ENCODE measurements at regions not wholly inside any gene's neighbourhood (a gene's known extent, or its start where the extent isn't known, plus 50 kb on each side); places are given as distances from the start of the nearest gene placed in this dataset.

GRCh38 chr14:43476822-43477221 is 1030.3 kb downstream of the FSCB start:
- H3K9ac ChIP-seq (ENCODE audit: low read length) = no peak overlapping the region
- no peak overlapping the region for H3K27ac ChIP-seq (ENCODE audit: low read length, poor library complexity, severe bottlenecking)
- H3K4me1 ChIP-seq (ENCODE audit: control insufficient read depth, insufficient read depth, low read depth, low read length) = no peaks in the 10 kb centered on the region
- no peak overlapping the region for H4K91ac ChIP-seq (ENCODE audit: low read length)
- H2BK15ac ChIP-seq (ENCODE audit: low read depth, poor library complexity, severe bottlenecking) = no peak overlapping the region
- no peak overlapping the region for H2BK12ac ChIP-seq (ENCODE audit: low read length in 2 of 2)
- no peak overlapping the region for H3K4ac ChIP-seq (ENCODE audit: low read depth in 1 of 2, low read length in 2 of 2)
- H3K18ac ChIP-seq (ENCODE audit: low read depth in 1 of 2, low read length in 2 of 2) = no peak overlapping the region
- no peaks in the 10 kb centered on the region for H3K9me3 ChIP-seq (ENCODE audit: control insufficient read depth, low read length)
- H3K4me2 ChIP-seq (ENCODE audit: low read length, poor library complexity, severe bottlenecking) = no peak overlapping the region
- H3K4me3 ChIP-seq (ENCODE audit: insufficient read depth in 1 of 2, low read depth in 1 of 2, low read length in 2 of 2) = no peak overlapping the region
- H3K36me3 ChIP-seq (ENCODE audit: control insufficient read depth in 1 of 2, insufficient read depth in 2 of 2, low read depth in 1 of 2, low read length in 2 of 2) = no peaks in the 10 kb centered on the region
- H2AK5ac ChIP-seq (ENCODE audit: low read length, severe bottlenecking) = no peak overlapping the region
- H3K79me1 ChIP-seq (replicated peaks; ENCODE audit: low read length, poor library complexity, severe bottlenecking) = no peaks in the 10 kb centered on the region
- no peak overlapping the region for H3K23ac ChIP-seq (ENCODE audit: low read length in 2 of 2)
- no peak overlapping the region for H2BK120ac ChIP-seq (ENCODE audit: low read depth, low read length)
- 100% methylated on average over 1 of the region's 2 CpGs for WGBS
- no peak for DNase-seq
- no peak overlapping the region for H4K8ac ChIP-seq (ENCODE audit: low read length)
- no peak overlapping the region for H2BK5ac ChIP-seq (ENCODE audit: low read depth, low read length, poor library complexity, severe bottlenecking)
- H3K27me3 ChIP-seq (ENCODE audit: control insufficient read depth in 1 of 2, insufficient read depth in 1 of 2, low read length in 2 of 2) = no peaks in the 10 kb centered on the region
- no peak overlapping the region for H3K14ac ChIP-seq (ENCODE audit: low read length in 2 of 2)
- no peak overlapping the region for H2AFZ ChIP-seq (ENCODE audit: low read depth, low read length)

GRCh38 chr14:43475757-43476156 is 1031.3 kb downstream of the FSCB start:
- H4K8ac ChIP-seq (ENCODE audit: low read length) = no peak overlapping the region
- no peak overlapping the region for H3K27ac ChIP-seq (ENCODE audit: low read length, poor library complexity, severe bottlenecking)
- no peak overlapping the region for H3K4me2 ChIP-seq (ENCODE audit: low read length, poor library complexity, severe bottlenecking)
- no peak overlapping the region for H2BK12ac ChIP-seq (ENCODE audit: low read length in 2 of 2)
- no peaks in the 10 kb centered on the region for H3K36me3 ChIP-seq (ENCODE audit: control insufficient read depth in 1 of 2, insufficient read depth in 2 of 2, low read depth in 1 of 2, low read length in 2 of 2)
- H3K14ac ChIP-seq (ENCODE audit: low read length in 2 of 2) = no peak overlapping the region
- H3K79me1 ChIP-seq (replicated peaks; ENCODE audit: low read length, poor library complexity, severe bottlenecking) = no peaks in the 10 kb centered on the region
- no peak overlapping the region for H2AK5ac ChIP-seq (ENCODE audit: low read length, severe bottlenecking)
- no peaks in the 10 kb centered on the region for H3K9me3 ChIP-seq (ENCODE audit: control insufficient read depth, low read length)
- H2BK120ac ChIP-seq (ENCODE audit: low read depth, low read length) = no peak overlapping the region
- DNase-seq = peak; percentile 5
- no peak overlapping the region for H2BK15ac ChIP-seq (ENCODE audit: low read depth, poor library complexity, severe bottlenecking)
- H3K27me3 ChIP-seq (ENCODE audit: control insufficient read depth in 1 of 2, insufficient read depth in 1 of 2, low read length in 2 of 2) = no peaks in the 10 kb centered on the region
- H3K4me3 ChIP-seq (ENCODE audit: insufficient read depth in 1 of 2, low read depth in 1 of 2, low read length in 2 of 2) = no peak overlapping the region
- H3K4ac ChIP-seq (ENCODE audit: low read depth in 1 of 2, low read length in 2 of 2) = no peak overlapping the region
- no peak overlapping the region for H2BK5ac ChIP-seq (ENCODE audit: low read depth, low read length, poor library complexity, severe bottlenecking)
- H3K23ac ChIP-seq (ENCODE audit: low read length in 2 of 2) = no peak overlapping the region
- H2AFZ ChIP-seq (ENCODE audit: low read depth, low read length) = no peak overlapping the region
- no peaks in the 10 kb centered on the region for H3K4me1 ChIP-seq (ENCODE audit: control insufficient read depth, insufficient read depth, low read depth, low read length)
- no peak overlapping the region for H3K18ac ChIP-seq (ENCODE audit: low read depth in 1 of 2, low read length in 2 of 2)
- no peak overlapping the region for H4K91ac ChIP-seq (ENCODE audit: low read length)
- H3K9ac ChIP-seq (ENCODE audit: low read length) = no peak overlapping the region

- no peak for DNase-seq
- Histone ChIP-seq H3K79me1 (replicated peaks; ENCODE audit: low read length, poor library complexity, severe bottlenecking) (no peaks in the 10 kb centered on the region), H3K9ac (ENCODE audit: low read length) (no peak overlapping the region), H3K27ac (ENCODE audit: low read length, poor library complexity, severe bottlenecking) (no peak overlapping the region), H2AK5ac (ENCODE audit: low read length, severe bottlenecking) (no peak overlapping the region), H2AFZ (ENCODE audit: low read depth, low read length) (no peak overlapping the region), H3K4me1 (ENCODE audit: control insufficient read depth, insufficient read depth, low read depth, low read length) (no peaks in the 10 kb centered on the region), H4K8ac (ENCODE audit: low read length) (no peak overlapping the region), H3K14ac (ENCODE audit: low read length in 2 of 2) (no peak overlapping the region), H3K4me3 (ENCODE audit: insufficient read depth in 1 of 2, low read depth in 1 of 2, low read length in 2 of 2) (no peak overlapping the region), H3K9me3 (ENCODE audit: control insufficient read depth, low read length) (no peaks in the 10 kb centered on the region), H4K91ac (ENCODE audit: low read length) (no peak overlapping the region), H3K18ac (ENCODE audit: low read depth in 1 of 2, low read length in 2 of 2) (no peak overlapping the region), H2BK15ac (ENCODE audit: low read depth, poor library complexity, severe bottlenecking) (no peak overlapping the region), H3K23ac (ENCODE audit: low read length in 2 of 2) (no peak overlapping the region), H2BK120ac (ENCODE audit: low read depth, low read length) (no peak overlapping the region), H3K4me2 (ENCODE audit: low read length, poor library complexity, severe bottlenecking) (no peak overlapping the region), H3K36me3 (ENCODE audit: control insufficient read depth in 1 of 2, insufficient read depth in 2 of 2, low read depth in 1 of 2, low read length in 2 of 2) (no peaks in the 10 kb centered on the region), H2BK12ac (ENCODE audit: low read length in 2 of 2) (no peak overlapping the region), H3K4ac (ENCODE audit: low read depth in 1 of 2, low read length in 2 of 2) (no peak overlapping the region), H3K27me3 (ENCODE audit: control insufficient read depth in 1 of 2, insufficient read depth in 1 of 2, low read length in 2 of 2) (no peaks in the 10 kb centered on the region), H2BK5ac (ENCODE audit: low read depth, low read length, poor library complexity, severe bottlenecking) (no peak overlapping the region)
- 75% methylated on average over 1 of the region's 1 CpG for WGBS
Measured at GRCh38 chr14:43471595-43471994, 1035.5 kb downstream of the FSCB start.

GRCh38 chr14:43464968-43465367 is 1042.1 kb downstream of the FSCB start:
- Histone ChIP-seq H3K4me2 (ENCODE audit: low read length, poor library complexity, severe bottlenecking) (no peak overlapping the region), H2BK12ac (ENCODE audit: low read length in 2 of 2) (no peak overlapping the region), H3K27me3 (ENCODE audit: control insufficient read depth in 1 of 2, insufficient read depth in 1 of 2, low read length in 2 of 2) (no peaks in the 10 kb centered on the region), H3K14ac (ENCODE audit: low read length in 2 of 2) (no peak overlapping the region), H3K79me1 (replicated peaks; ENCODE audit: low read length, poor library complexity, severe bottlenecking) (no peaks in the 10 kb centered on the region), H3K36me3 (ENCODE audit: control insufficient read depth in 1 of 2, insufficient read depth in 2 of 2, low read depth in 1 of 2, low read length in 2 of 2) (no peaks in the 10 kb centered on the region), H3K27ac (ENCODE audit: low read length, poor library complexity, severe bottlenecking) (no peak overlapping the region), H3K4me1 (ENCODE audit: control insufficient read depth, insufficient read depth, low read depth, low read length) (no peaks in the 10 kb centered on the region), H2BK15ac (ENCODE audit: low read depth, poor library complexity, severe bottlenecking) (no peak overlapping the region), H2BK5ac (ENCODE audit: low read depth, low read length, poor library complexity, severe bottlenecking) (no peak overlapping the region), H3K23ac (ENCODE audit: low read length in 2 of 2) (no peak overlapping the region), H2AFZ (ENCODE audit: low read depth, low read length) (no peak overlapping the region), H3K18ac (ENCODE audit: low read depth in 1 of 2, low read length in 2 of 2) (no peak overlapping the region), H3K4me3 (ENCODE audit: insufficient read depth in 1 of 2, low read depth in 1 of 2, low read length in 2 of 2) (no peak overlapping the region), H2AK5ac (ENCODE audit: low read length, severe bottlenecking) (no peak overlapping the region), H3K9me3 (ENCODE audit: control insufficient read depth, low read length) (peaks cover 10% of the 10 kb centered on the region), H2BK120ac (ENCODE audit: low read depth, low read length) (no peak overlapping the region), H3K9ac (ENCODE audit: low read length) (no peak overlapping the region), H4K91ac (ENCODE audit: low read length) (no peak overlapping the region), H3K4ac (ENCODE audit: low read depth in 1 of 2, low read length in 2 of 2) (no peak overlapping the region), H4K8ac (ENCODE audit: low read length) (no peak overlapping the region)
- 100% methylated on average over 1 of the region's 1 CpG for WGBS
- no peak for DNase-seq

Measured in mesenchymal stem cell (in vitro differentiated cells and primary cell).